HT-29 (cell line): ENCODE measurements at regions not wholly inside any gene's neighbourhood (a gene's known extent, or its start where the extent isn't known, plus 50 kb on each side); places are given as distances from the start of the nearest gene placed in this dataset.
"Not testable (repeated sequence)": the region's sequence is repeated elsewhere in the genome, so short reads cannot be mapped to it uniquely, and the experiment has no call there.

Source experiments
- DNase-seq: peaks from one replicate; pipeline ENCODE4 v3.0.0-alpha.2; 2015; ENCODE audit warnings: low spot score

DNA sequence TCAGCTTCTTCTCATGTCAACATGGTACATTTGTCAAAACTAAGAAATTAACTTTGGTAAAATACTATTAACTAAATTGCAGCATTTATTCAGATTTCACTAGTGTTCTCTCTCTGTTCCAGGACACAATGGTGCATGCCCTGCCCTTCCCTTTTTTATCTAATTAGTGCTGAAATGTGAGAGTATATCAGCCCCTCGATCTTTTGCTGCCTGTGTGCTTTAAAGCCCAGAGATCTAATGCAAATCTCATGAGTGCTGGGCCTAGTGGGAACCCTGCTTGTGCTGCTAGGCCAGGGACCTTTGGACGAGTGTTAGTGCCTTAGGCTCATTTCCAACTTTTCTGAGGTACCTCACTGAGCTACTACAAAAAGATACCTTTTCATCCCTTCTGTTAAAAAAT lies 221.1 kb upstream of the EDNRB start:
- no peak for DNase-seq

DNA sequence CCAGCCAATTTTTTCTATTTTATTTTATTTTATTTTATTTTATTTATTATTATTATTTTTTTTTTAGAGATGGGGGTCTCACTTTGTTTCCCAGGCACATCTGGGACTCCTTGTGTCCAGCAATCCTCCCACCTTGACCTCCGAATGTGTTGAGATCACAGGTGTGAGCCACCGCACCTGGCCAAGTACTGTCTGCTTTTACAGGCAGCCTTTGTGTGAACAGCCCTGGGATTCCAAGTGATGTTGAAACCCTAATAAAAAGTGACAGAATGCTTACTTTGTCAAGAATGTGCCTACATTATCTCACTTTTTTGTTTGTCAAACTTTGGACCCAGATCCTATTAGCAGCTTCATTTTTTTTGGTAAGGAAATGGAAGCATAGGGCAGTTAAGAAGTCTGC lies 220.1 kb upstream of the EDNRB start:
- no peak for DNase-seq

- DNase-seq = peak; percentile 83
Measured at GRCh38 chr13:78137404-78138142, 218.9 kb upstream of the EDNRB start.

DNA sequence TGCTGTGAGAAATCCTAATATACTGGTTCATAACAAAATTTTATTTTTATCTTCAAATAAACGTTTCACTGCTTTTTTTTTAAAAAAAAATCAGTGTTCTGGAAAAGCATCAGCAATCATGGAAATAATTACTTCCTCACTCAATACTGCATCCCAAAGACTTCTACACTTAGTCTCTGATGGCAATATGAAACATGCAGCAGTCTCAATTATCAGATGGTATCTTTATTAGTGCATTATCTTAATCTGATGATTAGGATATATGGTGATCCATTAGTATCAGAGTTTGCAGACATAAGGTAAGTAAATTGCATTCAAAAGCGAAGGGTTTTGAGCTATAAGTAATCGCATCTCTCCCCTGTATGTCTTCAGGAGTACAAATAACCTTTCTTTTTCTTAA lies 218.3 kb upstream of the EDNRB start:
- DNase-seq = no peak

- DNase-seq = no peak
Measured at GRCh38 chr13:78133511-78133910, 214.9 kb upstream of the EDNRB start.

DNA sequence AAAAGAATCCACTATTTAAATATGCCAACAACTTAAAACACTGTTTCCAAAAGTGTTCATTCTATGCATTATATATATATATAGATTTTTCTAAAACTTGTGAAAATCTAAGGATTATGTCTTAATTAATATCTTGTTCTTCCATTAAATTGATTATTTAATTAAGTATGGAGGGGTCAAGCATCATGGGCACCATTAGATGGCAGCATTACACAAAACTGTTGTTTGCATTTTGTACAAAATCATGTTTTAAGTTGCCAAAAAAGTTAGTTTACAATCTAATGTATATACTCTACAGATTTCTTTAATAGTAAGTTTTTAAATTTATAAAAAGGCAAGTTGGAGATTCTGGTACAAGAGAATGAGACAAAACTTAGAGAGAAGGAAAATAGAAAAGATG lies 213.2 kb upstream of the EDNRB start:
- DNase-seq = no peak

DNA sequence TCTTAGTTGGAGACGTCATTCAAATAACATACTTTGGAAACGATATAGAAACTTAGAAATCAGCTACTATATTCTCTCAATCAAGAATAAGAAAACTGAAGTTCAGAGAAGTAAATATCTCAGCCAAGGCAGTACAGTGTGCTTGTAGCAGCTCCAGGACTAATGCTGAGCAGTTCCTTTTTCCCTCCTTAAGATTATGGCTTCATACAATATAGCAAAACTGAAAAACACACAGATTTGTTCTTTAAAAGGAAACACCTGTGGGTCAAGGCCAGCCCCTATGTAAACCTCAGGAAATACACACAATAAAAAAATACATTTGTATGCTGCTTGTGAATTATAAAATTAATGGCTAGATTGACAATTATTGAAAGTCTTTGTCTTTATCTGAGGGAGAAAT lies 212.7 kb upstream of the EDNRB start:
- no peak for DNase-seq

- DNase-seq = no peak
Measured at GRCh38 chr13:78129823-78130222, 211.2 kb upstream of the EDNRB start.

DNA sequence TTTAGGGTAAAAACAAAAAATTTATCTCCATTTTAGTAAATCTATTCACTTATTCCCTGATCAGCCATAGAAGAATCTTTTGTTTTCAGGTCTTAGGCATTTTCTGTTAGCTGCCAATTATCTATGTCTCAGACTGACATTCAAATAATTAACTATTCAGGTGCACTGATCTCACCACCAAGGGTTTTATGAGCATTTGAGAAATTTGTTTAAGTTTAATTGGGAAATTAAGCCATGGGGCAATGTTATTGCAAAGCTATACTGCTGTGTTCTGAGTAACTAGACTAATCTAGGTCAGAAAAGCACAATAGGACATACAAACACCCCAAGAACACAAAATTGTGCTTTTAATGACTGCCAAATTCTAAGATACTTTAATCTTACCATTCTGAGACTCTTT lies 210.7 kb upstream of the EDNRB start:
- no peak for DNase-seq

DNA sequence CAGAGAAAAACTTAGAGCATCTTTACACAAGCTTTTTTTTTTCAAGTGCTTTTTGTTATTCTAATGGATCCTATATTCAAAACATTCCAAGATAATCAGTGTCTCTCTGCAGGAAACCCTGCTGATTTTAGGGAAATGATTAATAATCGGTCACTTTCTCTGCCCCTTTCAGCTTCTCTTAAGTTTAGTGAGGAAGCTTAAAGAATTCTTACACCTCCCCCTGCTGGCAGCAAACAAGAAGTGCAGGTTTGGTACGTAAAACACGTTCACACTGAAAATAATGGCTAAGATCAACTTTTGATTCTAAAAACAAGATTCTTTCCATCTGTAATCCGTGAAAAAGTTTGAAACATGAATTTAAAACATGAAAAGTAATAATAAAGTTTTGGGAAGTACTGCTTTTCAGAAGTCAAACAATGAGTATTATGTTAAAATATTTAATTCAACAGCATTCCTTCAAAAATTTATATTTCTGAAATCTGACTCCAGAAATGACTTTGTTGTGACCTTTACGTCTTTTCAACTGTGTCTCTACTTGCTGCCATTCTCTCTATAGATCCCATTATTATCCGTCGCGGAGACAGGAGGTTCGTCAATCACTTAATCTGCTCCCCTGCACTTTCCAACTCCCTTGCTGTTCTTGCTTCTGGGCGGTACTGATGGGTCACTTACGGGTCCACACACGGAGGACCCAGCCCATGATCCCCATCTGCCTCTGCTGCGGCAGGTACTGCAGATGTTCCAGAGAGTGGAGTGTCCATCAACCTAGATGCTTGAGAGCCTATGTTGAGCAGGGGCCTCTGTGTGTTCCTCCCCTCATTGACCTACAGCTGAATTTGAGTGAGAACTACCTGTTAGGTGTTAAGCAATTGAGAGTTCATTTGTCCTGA lies 203.1 kb upstream of the EDNRB start:
- DNase-seq = peak; percentile 46

DNA sequence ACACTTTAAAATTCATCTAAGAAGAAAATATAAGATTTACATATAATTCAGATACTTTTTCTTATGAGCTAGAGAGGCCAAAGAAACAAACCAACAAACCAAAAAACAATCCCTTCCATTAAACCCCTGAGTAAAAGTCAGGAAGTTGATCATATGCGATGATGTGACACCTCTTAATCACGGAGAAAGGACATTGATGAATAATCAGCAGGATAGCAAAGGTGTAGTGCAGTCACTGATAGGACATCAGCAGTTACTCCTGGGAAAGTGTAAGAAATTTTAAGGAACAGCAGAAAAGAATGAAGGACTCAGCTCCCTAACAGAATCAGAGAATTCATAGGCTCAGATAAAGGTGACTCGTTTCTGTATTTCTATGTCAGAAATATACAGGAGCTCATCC lies 202.4 kb upstream of the EDNRB start:
- no peak for DNase-seq

GRCh38 chr13:78120144-78120543 lies 201.5 kb upstream of the EDNRB start:
- DNase-seq = not testable (repeated sequence)

GRCh38 chr13:78117070-78117469 lies 198.4 kb upstream of the EDNRB start:
- DNase-seq = not testable (repeated sequence)

- no peak for DNase-seq
Measured at GRCh38 chr13:78105656-78106055, 187.0 kb upstream of the EDNRB start.

DNA sequence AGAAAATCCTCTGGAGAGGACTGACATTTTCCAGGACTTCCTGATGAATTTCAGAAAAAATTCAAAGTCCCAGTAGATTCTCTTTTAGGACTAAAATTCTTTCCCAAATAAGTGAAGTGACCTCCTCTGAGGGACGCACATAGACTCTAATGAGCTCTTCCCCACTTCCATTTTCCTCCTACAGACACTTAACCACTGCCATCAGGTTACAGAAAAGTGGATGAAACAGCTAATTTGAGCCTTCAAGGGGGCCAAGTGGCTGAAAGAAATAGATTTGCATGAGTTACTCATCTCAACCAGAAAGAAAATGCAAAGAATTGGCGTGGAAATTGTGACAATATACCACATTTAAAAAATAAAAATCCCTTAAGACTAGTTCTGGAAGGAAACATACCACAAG lies 185.3 kb upstream of the EDNRB start:
- DNase-seq = no peak

DNA sequence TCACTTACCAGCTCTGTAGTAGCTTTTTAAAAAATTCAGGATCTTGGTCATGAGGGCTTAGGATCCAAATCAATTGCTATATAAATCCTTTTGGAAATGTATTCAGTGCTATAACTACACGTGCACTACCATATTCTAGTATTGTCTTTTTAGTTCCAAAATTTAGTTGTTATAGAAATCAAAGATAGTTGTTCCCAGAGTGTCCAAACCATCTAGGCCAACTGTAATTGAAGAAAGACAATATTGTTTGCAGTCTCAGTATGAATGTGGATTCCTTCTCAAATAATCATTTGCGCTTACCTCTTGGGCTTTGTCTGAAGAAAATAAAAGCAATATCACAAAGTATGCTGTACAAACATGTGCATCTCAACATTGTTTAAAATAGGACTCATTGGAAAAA lies 184.1 kb upstream of the EDNRB start:
- DNase-seq = no peak

DNA sequence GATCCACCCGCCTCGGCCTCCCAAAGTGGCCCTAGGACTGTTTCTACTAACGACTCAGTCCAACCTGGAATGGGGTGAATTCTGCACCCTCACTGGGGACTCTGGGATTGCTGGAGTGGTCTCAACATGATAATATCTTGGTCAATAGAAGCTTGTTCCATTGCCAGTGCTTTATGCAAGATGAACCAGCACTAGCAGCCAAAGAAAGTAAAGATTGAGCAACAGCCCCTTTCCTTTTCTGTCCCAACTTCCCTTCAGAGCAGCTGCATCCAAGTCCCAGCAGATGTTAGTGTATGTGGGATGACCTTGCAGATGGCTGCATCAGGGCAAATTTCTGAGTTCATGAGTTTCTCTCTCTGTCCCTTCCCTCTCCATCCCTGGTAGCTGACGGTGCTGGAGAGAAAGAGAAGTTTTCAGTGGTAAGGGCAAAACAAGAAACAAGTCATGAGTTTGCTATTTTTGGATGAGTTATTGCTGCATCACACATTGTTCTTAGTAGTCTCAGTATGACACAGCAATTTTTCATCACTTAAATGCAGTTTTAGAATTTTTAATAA lies 183.6 kb upstream of the EDNRB start:
- no peak for DNase-seq

GRCh38 chr13:78100486-78100885 lies 181.9 kb upstream of the EDNRB start:
- DNase-seq = no peak

- DNase-seq = no peak
Measured at GRCh38 chr13:78098249-78098648, 179.6 kb upstream of the EDNRB start.

GRCh38 chr13:78096221-78096620 lies 177.6 kb upstream of the EDNRB start:
- no peak for DNase-seq

DNA sequence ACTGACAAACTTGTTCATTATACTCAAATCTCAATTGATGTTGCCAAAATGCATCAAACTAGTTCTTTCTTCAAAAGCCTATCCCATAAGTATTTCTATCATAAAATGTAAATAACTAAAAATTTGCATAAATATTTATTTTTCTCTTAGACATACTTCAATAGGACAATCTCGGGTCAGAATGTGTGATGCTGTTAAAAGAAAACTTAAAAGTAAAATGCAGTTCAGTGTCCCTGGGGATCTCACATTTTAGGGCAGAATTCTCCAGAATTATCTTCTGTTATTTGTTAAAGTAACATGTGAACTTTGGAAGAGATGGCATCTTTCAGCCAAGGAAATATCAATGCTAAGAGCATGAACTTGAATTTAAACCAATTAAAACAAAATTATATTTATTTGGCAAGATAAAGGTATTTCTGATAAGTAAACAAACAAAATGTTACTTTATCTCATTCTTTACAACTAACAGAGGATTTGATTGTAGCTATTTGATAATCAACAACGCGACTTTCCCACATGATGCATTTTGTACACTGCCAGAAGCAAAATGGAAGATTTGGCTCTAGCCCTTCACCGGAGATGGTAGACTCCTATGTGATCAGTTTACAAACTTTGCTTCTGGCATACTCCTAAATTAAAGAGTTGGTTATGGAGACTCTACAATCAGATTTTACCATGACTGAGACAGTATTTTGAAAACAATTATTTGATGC lies 169.5 kb upstream of the EDNRB start:
- no peak for DNase-seq
